HepG2 (cell line): ENCODE measurements at regions not wholly inside any gene's neighbourhood (a gene's known extent, or its start where the extent isn't known, plus 50 kb on each side); places are given as distances from the start of the nearest gene placed in this dataset.
A peak's percentile ranks its signal among the peaks of the same experiment; 100 is the strongest.

ENCODE experiments used
- ATAC-seq: fragments of 200-7000 bp; cut with Tn5 transposase; 3 replicates; pipeline ENCODE4 v1.9.1; 2020; ENCODE audit warnings: mild to moderate bottlenecking, moderate library complexity
- BruUV-seq: library from RNA; stranded (reverse); fragments of 400-500 nt; replicated peaks from 2 replicates; lab custom pipeline; 2021; lab: Mats Ljungman, UMichigan
- CTCF ChIA-PET: fragments of 300-600 bp; formaldehyde crosslinking; extraction: SDS; loops from one replicate; lab custom pipeline; 2021; ENCODE audit warnings: low total read pairs, inconsistent platforms, low intra/inter-chr PET ratio; lab: Yijun Ruan, JAX
- POLR2A ChIA-PET: fragments of 350-600 bp; sonication (Branson Sonifier 250); formaldehyde crosslinking; loops from one replicate; lab custom pipeline; 2020; ENCODE audit warnings: antibody characterized with exemption, inconsistent platforms; lab: Yijun Ruan, JAX
- DNase-seq: peaks from one replicate; pipeline ENCODE4 v3.0.0-alpha.2; 2015; ENCODE audit warnings: low spot score
- FAIRE-seq: peaks from 3 replicates; lab custom pipeline; 2011; peaks lifted over from hg19 to GRCh38; lab: Jason Lieb, UNC
- H2AFZ ChIP-seq: one replicate; pipeline ENCODE4 v1.6.1; 2011; ENCODE audit warnings: low read length, inconsistent platforms
- H3K27ac ChIP-seq: fragments of 300-600 bp; 3 replicates; pipeline ENCODE4 v1.8.0; 2011; ENCODE audit warnings: mixed run types, mild to moderate bottlenecking, mixed read lengths, low read length, inconsistent platforms; ENCODE audit not compliant: insufficient read depth; ENCODE audit errors: extremely low read length
- H3K27me3 ChIP-seq, 2 experiments: fragments of 200-600 bp in 1 of 2; 2 replicates in 1 of 2; 3 replicates in 1 of 2; pipeline versions ENCODE4 v1.6.0 to v1.8.0; 2011; ENCODE audit warnings: low read length in 2 of 2, mild to moderate bottlenecking in 2 of 2, moderate library complexity in 2 of 2, inconsistent platforms in 1 of 2; ENCODE audit not compliant: insufficient read depth in 2 of 2, control insufficient read depth in 1 of 2
- H3K36me3 ChIP-seq, 2 experiments: fragments of 200-600 bp in 1 of 2; replicated peaks in 1 of 2; 2 replicates in 1 of 2; 3 replicates in 1 of 2; pipeline versions ENCODE4 v1.5.1 to v1.8.0; 2011; ENCODE audit warnings: low read length in 2 of 2, inconsistent platforms in 1 of 2; ENCODE audit not compliant: insufficient read depth in 2 of 2, control insufficient read depth in 1 of 2
- H3K4me1 ChIP-seq: 2 replicates; pipeline ENCODE4 v1.5.1; 2012; ENCODE audit warnings: low read length, inconsistent platforms; ENCODE audit not compliant: insufficient read depth
- H3K4me2 ChIP-seq: 2 replicates; pipeline ENCODE4 v1.6.0; 2011; ENCODE audit warnings: low read depth, low read length, inconsistent platforms
- H3K4me3 ChIP-seq, 3 experiments: fragments of 200-600 bp in 1 of 3; sonication (generic), shearing (Covaris generic) in 1 of 3; replicated peaks in 1 of 3; 2 replicates each; pipeline ENCODE4 v1.5.1; 2011 to 2016; ENCODE audit warnings: low read length in 3 of 3, inconsistent platforms in 2 of 3, low read depth in 2 of 3, mild to moderate bottlenecking in 2 of 3, control low read depth in 1 of 3, mixed read lengths in 1 of 3; ENCODE audit not compliant: insufficient read depth in 1 of 3
- H3K79me2 ChIP-seq: one replicate; pipeline ENCODE4 v1.6.1; 2011; ENCODE audit warnings: low read length, inconsistent platforms; ENCODE audit not compliant: insufficient read depth
- H3K9ac ChIP-seq: 2 replicates; pipeline ENCODE4 v1.6.0; 2011; ENCODE audit warnings: mild to moderate bottlenecking, low read depth, low read length, inconsistent platforms; ENCODE audit not compliant: insufficient read depth
- H3K9me3 ChIP-seq: 2 replicates; pipeline ENCODE4 v1.5.1; 2012; ENCODE audit warnings: mild to moderate bottlenecking, low read length
- H4K20me1 ChIP-seq: 2 replicates; pipeline ENCODE4 v1.6.0; 2011; ENCODE audit warnings: inconsistent platforms, mild to moderate bottlenecking, low read length, moderate library complexity; ENCODE audit not compliant: insufficient read depth
- CEBPB ChIP-seq: IDR thresholded peaks from 2 replicates; pipeline ENCODE4 v1.6.1; 2011; ENCODE audit warnings: low read depth, low read length, improper control_type of control experiment, borderline replicate concordance
- ZNF274 ChIP-seq: sonication (generic); formaldehyde crosslinking; IDR thresholded peaks from 2 replicates; pipeline ENCODE4 v1.5.1; 2020; ENCODE audit warnings: mild to moderate bottlenecking, missing genetic modification reagents
- ZNF326 ChIP-seq: sonication (generic); formaldehyde crosslinking; IDR thresholded peaks from 2 replicates; pipeline ENCODE4 v1.4.0; 2020; ENCODE audit warnings: missing genetic modification reagents, borderline replicate concordance
- ZNF839 ChIP-seq: sonication (generic); formaldehyde crosslinking; IDR thresholded peaks from 2 replicates; pipeline ENCODE4 v1.4.0; 2020; ENCODE audit warnings: missing genetic modification reagents, mild to moderate bottlenecking, borderline replicate concordance
- WGBS: methylation state at CpG from one replicate; pipeline ENCODE4 v1.1.6; 2017; ENCODE audit warnings: low lambda C conversion rate; 5-methylcytosine and 5-hydroxymethylcytosine counted together
- in situ Hi-C: cut with HindIII; loops from 2 replicates; pipeline ENCODE4 v1.10.0; 2017; ENCODE audit warnings: low pct_unique_long_range_greater_than_20kb; ENCODE audit not compliant: extremely low pct_ligation_motif_present
- intact Hi-C: fragments of 100-400 bp; cut with micrococcal nuclease; formaldehyde crosslinking; loops from one replicate; pipeline ENCODE4 v1.10.0; 2022; ENCODE audit not compliant: unreplicated experiment
- TF ChIP-seq, protein P1 (sequence below): sonication (generic); formaldehyde crosslinking; IDR thresholded peaks from 2 replicates; pipeline ENCODE4 v1.4.0; 2020; ENCODE audit warnings: missing genetic modification reagents

GRCh38 chr5:114634967-114635901 is 273.4 kb downstream of the KCNN2 start:
- POLR2A ChIA-PET = no interaction called here
- DNase-seq (no peak), FAIRE-seq (no peak), ATAC-seq (no peak)
- no peak overlapping the region for H3K4me3 ChIP-seq
- H4K20me1 ChIP-seq = no peaks in the 10 kb centered on the region
- CTCF ChIA-PET = no interaction called here
- BruUV-seq = no TSS peak
- in situ Hi-C loops (no loop called here), intact Hi-C loops (no loop called here)
- no peaks in the 10 kb centered on the region for H3K4me1 ChIP-seq
- H3K27ac ChIP-seq = no peak overlapping the region
- H3K27me3 ChIP-seq = no peaks in the 10 kb centered on the region
- peaks cover 72% of the 10 kb centered on the region for H3K9me3 ChIP-seq
- TF ChIP-seq ZNF274 = no peak
- no peak for TF ChIP-seq ZNF839 (CRISPR knock-in tag)
- 2% methylated on average over 5 of the region's 5 CpGs for WGBS
- H2AFZ ChIP-seq = no peak overlapping the region
- no peaks in the 10 kb centered on the region for H3K36me3 ChIP-seq
- no peak overlapping the region for H3K4me2 ChIP-seq
- no peaks in the 10 kb centered on the region for H3K79me2 ChIP-seq
- no peak overlapping the region for H3K9ac ChIP-seq

GRCh38 chr5:114634517-114634916 is 272.6 kb downstream of the KCNN2 start:
- no TSS peak for BruUV-seq
- no peaks in the 10 kb centered on the region for H3K79me2 ChIP-seq
- H3K9me3 ChIP-seq = peaks cover 67% of the 10 kb centered on the region
- H3K4me1 ChIP-seq = no peaks in the 10 kb centered on the region
- FAIRE-seq (no peak), DNase-seq (no peak), ATAC-seq (no peak)
- H3K27ac ChIP-seq = no peak overlapping the region
- H3K27me3 ChIP-seq = no peaks in the 10 kb centered on the region
- intact Hi-C loops (no loop called here), in situ Hi-C loops (no loop called here)
- H3K9ac ChIP-seq = no peak overlapping the region
- no peaks in the 10 kb centered on the region for H3K36me3 ChIP-seq
- no peak overlapping the region for H3K4me2 ChIP-seq
- 2% methylated on average over 2 of the region's 2 CpGs for WGBS
- no peak overlapping the region for H3K4me3 ChIP-seq
- POLR2A ChIA-PET = no interaction called here
- H4K20me1 ChIP-seq = no peaks in the 10 kb centered on the region
- H2AFZ ChIP-seq = no peak overlapping the region
- TF ChIP-seq CEBPB (peak; percentile 85), ZNF326 (CRISPR knock-in tag) (no peak)
- TF ChIP-seq, protein P1, sequence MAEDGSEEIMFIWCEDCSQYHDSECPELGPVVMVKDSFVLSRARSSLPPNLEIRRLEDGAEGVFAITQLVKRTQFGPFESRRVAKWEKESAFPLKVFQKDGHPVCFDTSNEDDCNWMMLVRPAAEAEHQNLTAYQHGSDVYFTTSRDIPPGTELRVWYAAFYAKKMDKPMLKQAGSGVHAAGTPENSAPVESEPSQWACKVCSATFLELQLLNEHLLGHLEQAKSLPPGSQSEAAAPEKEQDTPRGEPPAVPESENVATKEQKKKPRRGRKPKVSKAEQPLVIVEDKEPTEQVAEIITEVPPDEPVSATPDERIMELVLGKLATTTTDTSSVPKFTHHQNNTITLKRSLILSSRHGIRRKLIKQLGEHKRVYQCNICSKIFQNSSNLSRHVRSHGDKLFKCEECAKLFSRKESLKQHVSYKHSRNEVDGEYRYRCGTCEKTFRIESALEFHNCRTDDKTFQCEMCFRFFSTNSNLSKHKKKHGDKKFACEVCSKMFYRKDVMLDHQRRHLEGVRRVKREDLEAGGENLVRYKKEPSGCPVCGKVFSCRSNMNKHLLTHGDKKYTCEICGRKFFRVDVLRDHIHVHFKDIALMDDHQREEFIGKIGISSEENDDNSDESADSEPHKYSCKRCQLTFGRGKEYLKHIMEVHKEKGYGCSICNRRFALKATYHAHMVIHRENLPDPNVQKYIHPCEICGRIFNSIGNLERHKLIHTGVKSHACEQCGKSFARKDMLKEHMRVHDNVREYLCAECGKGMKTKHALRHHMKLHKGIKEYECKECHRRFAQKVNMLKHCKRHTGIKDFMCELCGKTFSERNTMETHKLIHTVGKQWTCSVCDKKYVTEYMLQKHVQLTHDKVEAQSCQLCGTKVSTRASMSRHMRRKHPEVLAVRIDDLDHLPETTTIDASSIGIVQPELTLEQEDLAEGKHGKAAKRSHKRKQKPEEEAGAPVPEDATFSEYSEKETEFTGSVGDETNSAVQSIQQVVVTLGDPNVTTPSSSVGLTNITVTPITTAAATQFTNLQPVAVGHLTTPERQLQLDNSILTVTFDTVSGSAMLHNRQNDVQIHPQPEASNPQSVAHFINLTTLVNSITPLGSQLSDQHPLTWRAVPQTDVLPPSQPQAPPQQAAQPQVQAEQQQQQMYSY (CRISPR knock-in tag) = no peak
- TF ChIP-seq, all 625 proteins: peak for 1
- CTCF ChIA-PET = no interaction called here
